Gastrocnemius medialis (tissue), 4 donors: ENCODE measurements at regions not wholly inside any gene's neighbourhood (a gene's known extent, or its start where the extent isn't known, plus 50 kb on each side); places are given as distances from the start of the nearest gene placed in this dataset.

Experiments used
- POLR2A ChIP-seq, 2 donors: fragments of 450-650 bp; IDR thresholded peaks; one replicate each; pipeline ENCODE4 v1.6.1; 2017; ENCODE audit warnings: antibody characterized with exemption in 2 of 2, mild to moderate bottlenecking in 2 of 2, moderate library complexity in 2 of 2
- TF ChIP-seq, protein P1 (sequence below), 5 experiments: fragments of 450-650 bp in 3 of 5; fragments of 200-600 bp in 2 of 5; sonication (generic) in 2 of 5; IDR thresholded peaks in 4 of 5; conservative IDR thresholded peaks in 1 of 5; 1 replicate in 4 of 5; 2 replicates in 1 of 5; pipeline ENCODE4 v1.5.1; 2016 to 2019; ENCODE audit warnings: antibody characterized with exemption in 5 of 5, mild to moderate bottlenecking in 3 of 5, moderate library complexity in 3 of 5

DNA sequence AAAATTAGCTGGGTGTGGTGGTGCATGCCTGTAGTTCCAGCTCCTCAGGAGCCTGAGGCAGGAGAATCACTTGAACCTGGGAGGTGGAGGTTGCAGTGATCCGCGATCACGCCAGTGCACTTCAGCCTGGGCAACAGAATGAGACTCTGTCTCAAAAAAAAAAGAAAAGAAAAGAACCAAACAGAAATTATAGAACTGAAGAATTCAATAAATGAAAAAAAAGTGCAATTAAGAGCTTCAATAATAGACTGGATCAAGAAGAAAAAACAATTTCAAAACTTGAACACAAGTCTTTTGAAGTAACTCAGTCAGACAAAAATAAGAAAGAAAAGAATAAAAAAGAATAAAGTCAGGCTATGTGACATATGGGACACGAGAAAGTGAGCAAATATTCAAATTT lies 175.8 kb upstream of the ZSWIM2 start:
- TF ChIP-seq, protein P1, sequence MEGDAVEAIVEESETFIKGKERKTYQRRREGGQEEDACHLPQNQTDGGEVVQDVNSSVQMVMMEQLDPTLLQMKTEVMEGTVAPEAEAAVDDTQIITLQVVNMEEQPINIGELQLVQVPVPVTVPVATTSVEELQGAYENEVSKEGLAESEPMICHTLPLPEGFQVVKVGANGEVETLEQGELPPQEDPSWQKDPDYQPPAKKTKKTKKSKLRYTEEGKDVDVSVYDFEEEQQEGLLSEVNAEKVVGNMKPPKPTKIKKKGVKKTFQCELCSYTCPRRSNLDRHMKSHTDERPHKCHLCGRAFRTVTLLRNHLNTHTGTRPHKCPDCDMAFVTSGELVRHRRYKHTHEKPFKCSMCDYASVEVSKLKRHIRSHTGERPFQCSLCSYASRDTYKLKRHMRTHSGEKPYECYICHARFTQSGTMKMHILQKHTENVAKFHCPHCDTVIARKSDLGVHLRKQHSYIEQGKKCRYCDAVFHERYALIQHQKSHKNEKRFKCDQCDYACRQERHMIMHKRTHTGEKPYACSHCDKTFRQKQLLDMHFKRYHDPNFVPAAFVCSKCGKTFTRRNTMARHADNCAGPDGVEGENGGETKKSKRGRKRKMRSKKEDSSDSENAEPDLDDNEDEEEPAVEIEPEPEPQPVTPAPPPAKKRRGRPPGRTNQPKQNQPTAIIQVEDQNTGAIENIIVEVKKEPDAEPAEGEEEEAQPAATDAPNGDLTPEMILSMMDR (IDR thresholded peaks at IDR 0.05 in 4 of 5, conservative IDR thresholded peaks at IDR 0.05 in 1 of 5) = no peak
- TF ChIP-seq POLR2A (IDR thresholded peaks at IDR 0.05) = no peak
